Activated T-cell treated with anti-CD3 and anti-CD28 coated beads for 48 hours (primary cell): ENCODE measurements at regions not wholly inside any gene's neighbourhood (a gene's known extent, or its start where the extent isn't known, plus 50 kb on each side); places are given as distances from the start of the nearest gene placed in this dataset.

Experiments
- DNase-seq: peaks from one replicate; pipeline ENCODE4 v3.0.0-alpha.2; 2020; ENCODE audit warnings: low read depth

DNA sequence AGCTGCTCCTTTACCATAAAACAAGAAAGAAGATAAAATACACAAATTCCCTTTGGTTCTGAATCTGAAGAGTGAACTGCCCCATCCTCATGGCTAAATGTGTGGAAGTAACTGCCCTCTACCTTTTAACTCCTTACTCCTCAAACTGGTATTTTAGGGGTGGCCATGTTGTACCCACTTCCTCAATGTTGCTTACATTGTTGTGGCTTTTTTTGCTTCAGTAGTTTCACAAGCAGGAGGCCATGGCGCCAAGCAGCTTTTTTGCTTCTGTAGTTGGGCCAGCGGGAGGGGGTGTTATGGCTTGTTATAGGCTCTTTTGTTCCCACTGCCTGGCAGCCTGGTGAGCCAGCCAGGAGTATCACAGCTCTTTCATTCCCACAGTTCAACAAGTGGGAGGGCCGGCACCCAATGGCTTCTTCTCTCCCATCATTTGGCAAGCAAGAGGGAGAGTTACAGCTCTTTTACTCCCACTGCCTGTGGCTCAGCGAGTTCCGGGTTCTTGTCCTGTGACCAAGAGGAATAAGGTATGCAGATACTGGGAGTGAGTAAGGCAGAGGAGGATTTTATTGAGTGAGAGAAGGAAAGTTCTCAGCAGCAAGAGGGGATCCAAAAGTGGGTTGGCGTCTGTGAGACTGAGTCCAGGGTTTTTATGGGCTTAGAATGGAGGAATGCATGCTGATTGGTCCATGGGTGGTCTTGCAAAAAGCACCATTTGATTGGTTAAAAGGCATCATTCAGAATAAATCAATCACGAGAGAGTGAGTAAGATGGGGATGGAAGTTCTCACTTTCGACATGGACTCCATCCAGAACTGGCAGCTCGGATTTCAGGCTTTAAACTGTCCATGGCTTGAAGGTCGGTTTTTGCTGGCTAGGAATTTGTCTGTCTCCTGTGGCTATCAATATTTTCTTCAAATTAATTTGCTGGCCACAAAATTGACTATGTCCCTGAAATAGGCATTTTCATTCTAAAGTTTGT, 429.6 kb downstream of the HLX start:
- no peak for DNase-seq

DNA sequence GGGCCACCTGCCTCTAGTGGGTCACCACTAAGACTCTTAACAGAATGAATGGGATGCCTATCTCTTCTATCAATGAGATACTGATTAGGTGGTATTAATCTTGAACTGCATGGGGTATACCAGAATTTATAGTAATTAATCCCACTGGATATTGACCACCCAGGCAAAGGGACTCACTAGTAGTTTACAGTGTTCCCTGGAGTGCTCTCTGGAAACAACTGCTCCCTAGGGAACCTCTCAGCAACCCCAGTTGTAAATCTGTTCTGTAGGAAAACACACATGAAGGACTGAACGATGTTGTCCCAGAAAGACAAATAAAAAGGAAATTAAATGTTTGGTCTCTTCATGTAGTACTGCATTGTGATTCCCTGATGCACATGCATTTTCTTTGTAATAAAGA, 430.5 kb downstream of the HLX start:
- no peak for DNase-seq

DNA sequence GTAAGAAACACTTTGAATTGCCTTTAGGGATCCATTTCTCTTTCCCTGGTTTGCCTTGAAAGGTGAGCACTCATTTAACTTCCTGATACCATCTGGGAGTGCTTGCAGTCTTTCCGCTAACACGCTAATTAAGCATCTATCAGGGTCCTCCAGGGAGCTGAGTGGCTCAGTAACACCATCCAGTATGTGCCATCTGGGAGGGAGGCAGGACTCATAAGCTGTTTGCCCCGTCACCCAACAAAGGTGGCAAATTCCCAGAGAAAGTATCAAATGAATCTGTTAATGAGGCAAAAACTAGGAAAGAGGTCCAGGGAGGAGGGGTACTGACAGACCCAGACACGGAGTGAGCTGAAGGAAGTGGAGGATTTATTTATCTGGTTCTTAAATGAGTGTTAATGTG, 430.9 kb downstream of the HLX start:
- DNase-seq, result no peak

DNA sequence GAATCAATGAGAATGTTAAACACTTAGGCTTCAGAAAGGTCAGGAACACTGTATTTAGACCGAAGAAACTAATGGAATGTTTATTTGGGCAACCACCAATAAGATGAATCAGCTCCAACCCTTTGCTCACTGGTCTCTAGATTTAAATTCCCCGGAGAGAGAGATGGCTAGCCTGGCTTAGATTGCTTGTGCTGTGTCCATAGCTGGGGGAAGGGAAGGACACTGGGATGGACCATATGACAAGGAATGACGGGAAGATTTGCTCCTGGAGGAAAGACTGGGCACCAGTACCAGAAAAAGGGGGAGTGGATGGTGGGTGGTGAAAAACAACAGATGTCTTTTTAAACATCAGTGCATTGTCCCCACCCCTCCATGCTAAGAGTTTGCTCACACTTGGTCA, 426.6 kb downstream of the DUSP10 start:
- DNase-seq, result no peak

DNA sequence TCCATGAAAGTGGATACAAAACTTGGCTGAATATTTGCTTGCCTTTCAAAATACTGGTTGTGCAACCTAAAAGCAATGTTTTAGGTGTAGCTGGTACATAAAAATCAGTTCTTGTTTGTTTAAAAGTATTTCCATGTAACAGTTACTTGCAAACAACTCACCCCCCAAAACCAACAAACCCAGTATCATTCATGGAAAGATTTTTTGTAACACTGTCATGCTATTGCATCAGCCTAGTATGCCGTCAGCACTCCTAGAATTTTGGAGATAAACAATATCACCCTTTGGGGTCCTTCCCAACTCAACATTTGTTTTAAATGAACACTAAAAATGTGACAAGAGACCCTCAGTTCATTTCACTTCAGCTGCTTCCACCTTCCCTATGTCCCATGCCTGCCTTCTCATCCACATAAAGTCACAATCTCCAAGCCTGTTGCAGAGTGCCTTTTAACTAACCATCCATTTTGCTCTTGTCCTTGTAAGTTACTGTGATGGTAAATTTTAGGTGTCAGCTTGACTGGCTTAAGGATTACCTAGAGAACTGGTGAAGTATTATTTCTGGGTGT, 425.3 kb downstream of the DUSP10 start:
- DNase-seq, result no peak

DNA sequence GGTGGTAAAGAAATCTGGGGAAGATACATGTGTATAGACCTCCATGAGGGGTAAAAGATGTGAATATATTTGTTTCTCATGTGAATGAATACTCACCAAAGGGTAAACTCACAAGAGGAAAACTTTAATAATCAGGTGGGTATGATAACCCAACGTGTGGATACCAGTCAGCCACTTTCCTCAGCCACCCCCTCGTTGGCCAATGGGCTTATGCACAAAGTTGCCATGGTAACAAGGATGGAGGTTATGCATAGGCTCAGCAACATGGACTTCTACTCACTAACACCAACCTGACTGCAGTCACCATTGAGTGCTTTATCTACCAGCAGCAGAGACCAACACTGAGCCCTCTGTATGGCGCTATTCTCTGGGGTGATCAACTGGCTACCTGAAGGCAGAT, 424.4 kb downstream of the DUSP10 start:
- DNase-seq, result no peak

DNA sequence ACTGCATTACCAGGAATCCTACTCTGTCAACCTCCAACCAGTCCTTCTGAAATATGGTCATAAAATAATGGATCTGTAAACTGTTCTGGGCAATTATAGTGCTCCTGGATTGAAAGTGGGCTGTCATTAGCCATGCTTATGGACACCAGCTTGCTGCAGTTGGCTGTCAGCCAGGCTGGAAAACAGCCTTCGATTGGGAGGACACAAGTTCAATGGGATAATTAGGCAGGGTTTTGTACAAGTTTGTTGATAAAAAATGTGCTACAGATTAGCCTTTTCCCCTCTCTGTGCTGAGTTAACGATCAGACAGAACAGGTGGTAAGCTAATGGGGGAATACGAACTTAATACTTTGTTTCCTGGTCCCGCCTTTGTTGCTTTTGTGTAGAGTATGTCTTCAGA, 413.9 kb downstream of the DUSP10 start:
- DNase-seq, result no peak

DNA sequence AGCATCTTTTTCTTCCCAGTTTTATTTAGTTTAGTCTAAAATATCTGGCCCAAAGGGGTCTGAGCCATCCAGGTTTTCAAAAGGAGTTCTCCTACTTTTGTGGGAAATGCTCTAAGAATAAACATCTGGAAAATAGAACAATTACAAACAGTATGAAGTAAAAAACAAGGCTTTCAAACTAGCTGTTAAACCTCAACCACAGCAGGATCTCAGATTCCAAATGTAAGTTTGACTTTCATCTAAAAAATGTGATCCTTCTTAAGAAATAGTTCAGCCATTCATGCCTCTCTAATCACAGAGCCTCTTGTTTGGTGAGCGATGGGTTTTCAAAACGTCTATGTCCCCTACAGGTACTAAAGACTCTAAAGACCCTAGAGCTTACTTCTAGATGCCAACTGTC, 413.5 kb downstream of the DUSP10 start:
- DNase-seq, result no peak

DNA sequence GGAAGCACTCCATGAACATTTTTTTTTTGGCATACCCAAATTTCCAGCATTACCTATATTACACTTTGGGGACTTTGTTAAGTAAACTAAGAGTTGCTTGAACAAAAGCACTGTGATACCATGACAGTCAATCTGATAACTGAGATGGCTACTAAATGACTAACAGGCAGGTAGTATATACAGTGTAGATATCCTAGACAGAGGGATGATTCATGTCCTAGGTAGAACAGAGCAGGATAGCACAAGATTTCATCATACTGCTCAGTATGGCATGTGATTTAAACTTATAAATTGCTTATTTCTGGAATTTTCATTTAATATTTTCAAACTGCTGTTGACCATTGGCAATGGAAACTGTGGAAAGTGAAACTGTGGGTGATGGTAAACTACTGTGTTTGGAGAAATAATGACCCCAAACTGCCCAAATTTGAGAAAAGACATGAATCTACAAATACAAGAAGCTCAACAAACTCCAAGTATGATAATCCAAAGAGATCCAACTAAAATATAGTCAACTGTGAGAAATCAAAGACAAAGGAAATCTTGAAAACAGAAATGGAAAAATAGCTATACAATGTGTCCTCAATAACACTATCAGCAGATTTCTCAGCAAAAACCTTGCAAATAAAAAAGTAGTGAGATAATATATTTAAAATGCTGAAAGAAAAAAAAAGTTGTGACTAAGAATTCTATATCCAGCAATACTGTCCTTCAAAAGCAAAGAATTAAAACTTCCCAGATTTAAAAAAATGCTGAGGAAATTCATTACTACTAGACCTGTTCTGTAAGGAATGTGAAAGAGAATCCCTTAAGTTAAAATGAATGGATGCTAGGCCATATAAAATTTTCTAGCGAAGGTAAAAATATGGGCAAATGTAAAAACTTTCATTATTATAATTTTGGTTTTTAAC, 410.4 kb downstream of the DUSP10 start:
- DNase-seq, result no peak

DNA sequence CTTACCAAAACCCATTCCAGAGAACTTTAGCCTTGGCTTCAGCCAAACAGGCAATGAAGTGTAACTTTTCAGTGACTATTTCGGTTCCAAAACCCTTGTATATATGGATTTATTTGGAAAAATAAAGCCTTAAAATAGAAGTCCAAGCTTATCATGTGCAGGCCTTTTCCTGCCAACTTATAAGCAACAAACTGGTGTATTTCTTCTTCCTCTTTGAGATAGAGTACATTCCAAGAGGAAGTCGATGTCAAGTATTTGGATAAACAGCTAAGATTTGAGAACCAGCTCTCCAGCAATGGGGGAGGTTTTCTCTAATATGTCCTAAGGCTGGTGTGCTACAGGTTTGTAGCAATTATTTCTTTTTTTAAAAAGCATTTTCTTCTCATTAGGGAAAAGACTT, 407.8 kb downstream of the DUSP10 start:
- no peak for DNase-seq

DNA sequence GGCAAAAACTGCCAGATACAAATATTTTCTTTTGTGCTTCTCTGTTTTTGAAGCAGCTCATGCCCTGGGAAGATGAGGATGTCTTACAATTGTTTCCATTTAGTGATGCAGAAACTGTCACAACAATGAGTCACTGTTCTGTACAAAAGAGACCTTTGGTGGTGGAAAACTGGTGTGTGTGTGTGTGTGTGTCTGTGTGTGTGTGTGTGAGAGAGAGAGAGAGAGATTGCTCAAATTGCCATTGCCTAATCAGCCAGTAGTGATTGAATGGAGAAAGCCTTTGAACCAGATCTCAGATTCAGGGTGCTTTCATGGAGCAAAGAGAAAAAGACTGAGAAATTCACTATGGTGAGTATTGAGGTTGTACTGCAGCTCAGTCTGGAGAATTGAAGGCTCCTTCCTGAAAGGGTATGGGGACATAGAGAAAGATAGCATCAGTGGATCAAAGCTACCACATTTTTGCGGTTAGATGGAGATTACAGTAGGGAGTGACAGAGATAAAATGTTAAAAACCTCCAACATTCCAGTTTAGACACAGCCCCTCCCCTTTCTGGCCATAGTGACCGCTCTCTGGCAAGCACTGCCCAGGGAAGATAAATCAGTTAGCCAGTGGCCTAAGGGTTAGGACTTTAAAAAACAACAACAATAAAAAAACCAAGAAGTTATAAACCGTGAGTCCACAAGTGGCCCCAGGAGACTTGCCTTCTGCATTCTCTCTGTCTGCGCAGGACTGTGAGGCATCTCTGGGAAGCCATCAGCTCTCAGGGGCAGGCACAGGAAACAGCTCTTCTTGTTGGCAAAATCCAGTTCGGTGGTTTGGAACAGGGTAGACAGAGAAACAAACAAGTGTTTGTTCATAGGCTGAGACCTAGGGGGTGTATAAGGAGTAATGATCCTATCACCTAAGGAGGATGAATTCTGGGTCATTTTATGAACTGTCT, 406.5 kb downstream of the DUSP10 start:
- no peak for DNase-seq

DNA sequence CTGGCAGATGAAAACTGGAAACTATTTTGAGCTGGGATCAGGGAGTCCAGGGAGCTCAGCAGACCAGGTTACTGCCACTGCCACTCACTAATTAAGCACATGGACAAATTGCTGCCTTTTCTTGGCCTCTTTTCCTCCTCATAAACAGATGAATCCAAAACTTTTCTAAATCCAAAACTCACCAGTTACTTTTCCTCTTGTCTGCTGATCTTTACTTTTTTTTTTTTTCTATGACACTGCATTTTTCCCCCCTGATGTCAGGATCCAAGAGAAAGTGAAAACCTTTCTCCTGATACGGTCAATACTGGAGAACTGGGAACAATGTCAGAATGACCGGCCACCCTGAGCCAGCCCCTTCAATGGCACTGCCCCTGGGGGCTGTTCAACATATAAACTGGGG, 405.8 kb downstream of the DUSP10 start:
- DNase-seq, result no peak

DNA sequence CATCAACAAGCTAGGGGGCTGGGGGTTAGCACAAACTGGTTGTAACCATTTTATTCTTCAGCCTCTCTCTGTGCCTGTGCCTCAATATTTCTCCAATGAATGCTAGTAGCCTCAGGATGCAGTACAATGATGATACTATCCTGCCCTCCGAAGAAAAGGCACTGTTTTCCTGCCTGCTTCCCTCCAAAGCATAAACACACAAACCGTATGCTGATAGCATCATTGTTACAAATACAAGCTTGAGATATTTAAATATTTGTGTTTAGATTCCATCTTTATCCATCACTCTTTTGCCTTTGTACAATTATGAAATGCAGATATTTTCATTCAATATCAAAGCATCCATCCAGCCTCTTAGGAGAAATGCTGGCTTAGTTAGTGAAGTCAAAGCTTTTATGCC, 404.8 kb downstream of the DUSP10 start:
- no peak for DNase-seq

DNA sequence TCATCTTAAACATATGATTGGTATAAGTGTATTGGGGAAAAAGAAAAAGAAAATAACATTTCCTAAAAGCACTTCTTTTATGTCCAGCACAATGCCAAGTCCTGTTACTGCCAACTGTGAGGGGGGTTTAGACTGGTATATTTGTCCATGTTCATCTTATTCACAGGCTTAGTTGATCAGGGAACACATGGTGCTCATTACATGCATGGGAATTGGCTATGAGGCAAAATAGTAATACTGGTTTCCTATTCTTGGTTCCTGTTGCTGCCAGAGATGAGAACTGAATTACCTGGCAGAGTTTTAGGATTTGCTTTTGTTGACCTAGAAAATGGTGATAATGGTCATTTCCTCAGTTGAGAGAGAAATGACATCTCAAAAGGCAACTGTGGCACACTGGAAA, 398.8 kb downstream of the DUSP10 start:
- DNase-seq, result no peak

DNA sequence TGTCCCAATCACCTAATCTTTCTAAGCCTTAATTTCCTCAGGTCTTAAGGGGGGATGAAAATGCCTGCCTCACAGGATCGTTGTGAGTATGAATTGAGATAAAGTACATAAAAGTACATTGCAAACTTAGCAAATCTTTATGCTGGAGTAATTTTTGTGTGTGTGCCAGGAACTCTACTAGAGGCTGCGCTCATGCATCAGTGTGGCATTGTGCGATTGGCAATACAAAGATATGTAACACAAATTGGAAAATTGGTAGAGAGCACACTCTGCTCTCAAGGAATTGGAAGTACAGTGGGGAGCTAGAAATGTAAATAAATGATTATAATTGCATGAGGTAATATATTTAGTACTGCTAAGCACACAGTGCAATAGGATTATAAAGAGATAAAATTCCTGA, 398.3 kb downstream of the DUSP10 start:
- no peak for DNase-seq

DNA sequence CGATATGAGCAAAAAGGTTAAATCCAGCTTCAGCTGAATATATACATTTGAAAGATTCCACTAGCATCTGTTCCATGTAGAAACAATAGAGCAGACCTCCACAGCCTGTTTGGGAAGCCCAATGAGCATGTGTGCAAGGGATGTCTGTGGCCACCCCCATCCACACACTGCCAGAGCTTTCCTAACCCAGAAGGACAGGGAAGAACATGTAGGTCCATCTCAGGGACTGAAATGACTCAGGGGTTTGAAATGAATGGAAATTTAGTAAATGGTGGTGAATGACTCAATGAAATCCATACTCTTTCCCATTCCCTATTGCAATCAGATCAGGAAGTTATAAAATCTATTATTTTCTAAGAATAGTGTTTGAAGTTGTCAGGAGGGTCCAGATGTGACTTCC, 397.2 kb downstream of the DUSP10 start:
- DNase-seq, result no peak

DNA sequence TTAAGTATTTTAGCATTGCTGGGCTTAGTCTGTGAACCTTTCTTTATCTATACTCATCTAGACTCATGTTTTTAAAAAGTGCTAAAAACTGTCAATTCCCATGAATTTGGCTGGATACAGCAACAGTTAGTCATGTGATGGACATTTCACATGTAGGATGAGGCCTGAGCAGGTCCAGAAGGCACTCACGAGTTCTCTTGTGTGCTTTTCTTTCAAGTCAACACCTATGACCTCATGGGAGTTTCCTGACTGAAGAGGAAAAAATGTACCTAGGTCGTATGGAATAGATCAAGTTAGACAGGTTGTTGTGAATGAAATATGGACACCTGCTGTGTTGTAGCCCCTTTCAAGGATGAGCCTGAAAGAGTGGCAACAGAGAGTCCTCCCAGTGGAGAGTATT, 394.2 kb downstream of the DUSP10 start:
- DNase-seq, result no peak

DNA sequence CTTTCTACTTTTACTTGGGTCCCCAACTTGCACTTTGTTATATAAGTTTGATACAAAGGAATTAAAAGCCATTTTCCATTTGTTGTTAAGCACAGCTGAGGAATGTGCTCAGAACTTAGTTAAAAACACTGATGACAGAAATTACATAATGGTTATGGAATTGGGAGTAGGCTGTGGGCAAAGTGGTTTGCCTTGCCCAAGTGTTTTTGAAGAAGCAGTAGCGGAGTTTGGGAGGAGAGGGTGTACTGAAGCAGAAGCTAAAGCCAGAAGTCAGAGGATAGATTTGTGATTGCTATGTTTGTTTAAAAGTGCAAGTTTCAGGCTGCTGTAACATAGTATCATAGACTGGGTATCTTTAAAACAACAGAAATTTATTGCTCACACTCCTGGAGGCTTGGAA, 391.8 kb downstream of the DUSP10 start:
- no peak for DNase-seq

DNA sequence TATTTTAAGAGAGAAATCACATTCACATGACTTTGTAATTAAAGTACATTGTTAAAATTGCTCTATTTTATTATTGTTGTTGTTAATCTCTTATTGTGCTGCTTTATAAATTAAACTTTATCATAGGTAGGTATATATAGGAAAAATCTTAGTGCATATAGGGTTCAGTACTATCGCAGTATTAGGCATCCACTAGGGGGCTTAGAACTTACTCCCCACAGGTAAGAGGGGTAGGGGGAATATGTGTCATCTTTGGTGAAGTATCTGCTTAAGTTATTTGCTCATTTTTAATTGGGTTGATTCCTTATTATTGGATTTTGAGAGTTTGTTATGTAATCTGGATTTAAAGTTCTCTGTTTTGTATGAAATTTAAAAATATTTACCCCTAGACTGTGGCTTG, 385.2 kb downstream of the DUSP10 start:
- no peak for DNase-seq

DNA sequence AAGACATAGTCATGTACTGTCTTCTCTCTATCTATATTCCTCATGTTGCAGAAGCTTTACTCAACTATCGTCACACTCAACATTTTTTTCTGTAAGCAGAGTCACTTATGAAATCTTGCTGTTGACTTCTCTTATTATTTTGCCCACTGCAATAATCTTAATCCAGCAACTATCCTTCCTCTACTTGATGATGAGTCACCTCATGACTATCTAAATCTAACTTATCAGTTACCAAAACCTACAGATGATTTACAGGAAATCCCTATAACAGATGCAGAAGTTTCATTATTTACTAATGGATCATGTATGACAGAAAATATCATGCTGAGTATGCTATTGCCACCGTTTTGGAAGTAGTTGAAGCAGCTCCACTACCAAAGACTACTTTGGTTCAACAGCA, 378.9 kb downstream of the DUSP10 start:
- DNase-seq, result no peak

DNA sequence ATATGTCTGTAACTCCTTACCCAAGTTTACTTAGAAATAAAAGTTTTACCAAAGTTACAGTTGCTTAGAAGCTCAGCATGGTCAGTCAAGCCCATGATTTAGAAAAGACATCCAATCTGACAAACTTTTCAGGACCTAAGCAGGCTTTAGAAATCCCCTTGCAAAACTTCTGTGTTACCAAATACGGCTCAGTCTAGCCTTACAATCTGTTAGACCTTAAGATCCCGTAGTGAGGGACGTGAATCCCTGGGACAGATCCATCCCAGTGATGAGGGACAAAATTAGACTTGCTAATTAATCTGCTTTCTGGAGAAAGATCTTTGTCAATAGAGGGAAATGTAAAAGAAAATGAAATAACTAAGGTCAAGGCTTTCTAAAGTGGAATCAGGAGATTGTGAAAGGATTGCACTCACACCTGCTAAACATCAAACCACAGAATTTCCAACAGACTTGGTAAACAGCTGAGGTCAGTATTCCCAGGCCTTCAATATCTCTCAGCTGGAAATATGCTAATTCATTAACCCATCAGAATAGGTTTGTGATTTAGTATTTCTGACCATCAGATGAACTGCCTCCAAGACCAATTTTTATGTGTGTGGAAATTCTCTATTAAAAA, 375.3 kb downstream of the DUSP10 start:
- no peak for DNase-seq
